Muscle of leg (tissue), 3 donors: ENCODE measurements at regions not wholly inside any gene's neighbourhood (a gene's known extent, or its start where the extent isn't known, plus 50 kb on each side); places are given as distances from the start of the nearest gene placed in this dataset.

Experiments
- DNase-seq: peaks from one replicate; pipeline ENCODE4 v3.0.0; 2013
- H3K27ac ChIP-seq: one replicate; pipeline ENCODE4 v1.5.1; 2013; ENCODE audit warnings: mild to moderate bottlenecking, low read length, control low read depth
- H3K27me3 ChIP-seq: one replicate; pipeline ENCODE4 v1.6.1; 2013; ENCODE audit warnings: low read length; ENCODE audit not compliant: control insufficient read depth, insufficient read depth
- H3K36me3 ChIP-seq: one replicate; pipeline ENCODE4 v1.6.1; 2013; ENCODE audit warnings: low read length; ENCODE audit not compliant: control insufficient read depth, insufficient read depth
- H3K4me1 ChIP-seq: one replicate; pipeline ENCODE4 v1.6.1; 2013; ENCODE audit warnings: low read length; ENCODE audit not compliant: control insufficient read depth, insufficient read depth
- H3K4me3 ChIP-seq: one replicate; pipeline ENCODE4 v1.5.1; 2013; ENCODE audit warnings: low read length, control low read depth
- H3K9me3 ChIP-seq: replicated peaks from 2 replicates; pipeline ENCODE4 v1.6.1; 2013; ENCODE audit warnings: low read depth, low read length; ENCODE audit not compliant: control insufficient read depth
- WGBS: methylation state at CpG from one replicate; pipeline ENCODE4 v1.1.5; 2013; ENCODE audit warnings: missing lambda C conversion rate; ENCODE audit not compliant: insufficient coverage; 5-methylcytosine and 5-hydroxymethylcytosine counted together

- H3K4me1 ChIP-seq: no peaks in the 10 kb centered on the region
These were observed 993.4 kb downstream of the TYW1 start for GRCh38 chr7:67990003-67990402.

DNA sequence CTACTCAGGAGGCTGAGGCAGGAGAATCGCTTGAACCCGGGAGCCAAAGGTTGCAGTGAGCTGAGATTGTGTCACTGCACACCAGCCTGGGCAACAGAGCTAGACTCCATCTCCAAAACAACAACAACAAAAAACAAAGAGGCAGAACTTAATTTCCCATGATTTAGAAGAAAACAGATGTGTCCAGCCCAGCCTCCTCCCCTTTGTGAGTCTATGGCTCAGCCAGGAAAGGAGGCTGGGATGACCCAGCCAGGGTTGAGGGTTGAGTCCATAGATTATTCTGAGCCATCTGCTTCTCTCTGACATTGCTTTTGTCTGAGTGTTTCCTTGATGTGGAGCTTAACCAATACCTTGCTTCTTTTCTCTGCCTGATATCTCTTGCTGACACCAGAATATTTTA lies 994.1 kb downstream of the TYW1 start:
- no peaks in the 10 kb centered on the region for H3K9me3 ChIP-seq
- no peak overlapping the region for H3K27ac ChIP-seq
- no peaks in the 10 kb centered on the region for H3K4me1 ChIP-seq
- H3K4me3 ChIP-seq: no peak overlapping the region
- peak; percentile 52 for DNase-seq
- 92% methylated on average over 2 of the region's 2 CpGs for WGBS
- H3K27me3 ChIP-seq: no peaks in the 10 kb centered on the region
- H3K36me3 ChIP-seq: no peaks in the 10 kb centered on the region

More at GRCh38 chr7:67990003-67990402, 993.4 kb downstream of the TYW1 start:
- no peaks in the 10 kb centered on the region for H3K36me3 ChIP-seq
- WGBS: no CpG with 5 or more reads among the region's 4 CpGs
- no peak overlapping the region for H3K27ac ChIP-seq
- no peaks in the 10 kb centered on the region for H3K9me3 ChIP-seq
- peak; percentile 50 for DNase-seq
- no peaks in the 10 kb centered on the region for H3K27me3 ChIP-seq
- H3K4me3 ChIP-seq: no peak overlapping the region

DNA sequence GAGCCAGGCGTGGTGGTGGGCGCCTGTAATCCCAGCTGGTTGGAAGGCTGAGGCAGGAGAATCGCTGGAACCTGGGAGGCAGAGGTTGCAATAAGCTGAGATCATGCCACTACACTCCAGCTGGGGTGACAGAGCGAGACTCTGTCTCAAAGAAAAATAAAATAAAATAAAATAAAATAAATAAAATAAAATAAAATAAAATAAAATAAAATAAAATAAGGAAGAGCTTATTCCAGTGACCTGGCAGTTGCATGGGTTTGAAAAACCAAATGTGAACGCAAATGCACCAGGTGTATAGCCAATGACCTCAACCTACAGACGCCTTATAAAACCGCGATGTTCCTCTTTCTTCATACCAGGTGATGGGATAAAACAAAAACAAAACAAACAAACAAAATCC lies 995.7 kb downstream of the TYW1 start:
- H3K4me3 ChIP-seq: no peak overlapping the region

GRCh38 chr7:68005992-68006391 lies 1009.4 kb downstream of the TYW1 start:
- Histone ChIP-seq H3K27me3 (no peaks in the 10 kb centered on the region), H3K9me3 (no peaks in the 10 kb centered on the region), H3K4me1 (no peaks in the 10 kb centered on the region)

More for the DNA sequence above, 995.7 kb downstream of the TYW1 start:
- no peak for DNase-seq
- Histone ChIP-seq H3K36me3 (no peaks in the 10 kb centered on the region), H3K27me3 (no peaks in the 10 kb centered on the region), H3K4me1 (no peaks in the 10 kb centered on the region), H3K27ac (no peak overlapping the region), H3K9me3 (no peaks in the 10 kb centered on the region)
- 73% methylated on average over 3 of the region's 8 CpGs for WGBS

DNA sequence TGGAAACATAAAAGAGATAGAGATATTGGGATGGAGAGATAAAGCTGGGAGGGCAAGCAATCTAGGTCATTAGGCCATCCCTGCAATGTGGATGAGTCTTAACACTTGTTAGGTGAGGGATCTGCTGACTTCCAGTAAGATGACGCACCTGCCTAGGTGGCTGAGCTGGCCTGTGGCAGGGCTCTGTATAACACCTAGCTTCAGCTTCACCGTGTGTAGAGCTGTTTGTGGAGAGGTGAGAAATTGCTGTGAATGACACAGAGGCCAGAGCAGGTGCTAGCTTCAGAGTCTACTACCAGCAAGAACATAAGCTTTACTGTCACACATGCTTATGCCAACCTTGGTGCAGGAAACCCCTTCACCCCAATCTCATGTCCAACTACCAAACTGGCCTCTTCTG lies 1010.0 kb downstream of the TYW1 start:
- no peak overlapping the region for H3K27ac ChIP-seq
- DNase-seq: no peak

More at GRCh38 chr7:68005992-68006391, 1009.4 kb downstream of the TYW1 start:
- Histone ChIP-seq H3K36me3 (no peaks in the 10 kb centered on the region), H3K4me3 (no peak overlapping the region), H3K27ac (no peak overlapping the region)
- DNase-seq: no peak
- WGBS: no CpG with 5 or more reads among the region's 6 CpGs

DNA sequence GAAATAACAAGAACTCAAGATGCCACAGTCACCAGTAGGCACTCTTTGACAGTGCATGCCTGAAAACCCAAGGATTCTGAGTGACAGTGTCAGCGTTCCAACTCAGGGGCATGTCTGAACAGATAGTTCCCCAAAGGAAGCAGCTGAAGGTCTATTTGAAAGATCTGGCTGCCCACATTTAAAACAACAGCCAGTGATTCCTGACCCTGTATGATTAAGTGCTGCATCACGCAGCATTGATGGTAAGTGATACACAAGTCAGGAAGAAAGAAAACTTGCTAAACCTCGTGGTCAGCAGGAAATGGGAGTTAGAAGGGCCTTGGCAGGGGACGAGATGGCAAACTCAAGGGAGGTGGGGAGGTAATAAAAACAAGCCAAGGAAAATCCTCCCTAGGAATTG lies 1013.1 kb downstream of the TYW1 start:
- Histone ChIP-seq H3K27me3 (no peaks in the 10 kb centered on the region), H3K4me3 (no peak overlapping the region), H3K36me3 (no peaks in the 10 kb centered on the region), H3K9me3 (no peaks in the 10 kb centered on the region), H3K4me1 (no peaks in the 10 kb centered on the region), H3K27ac (no peak overlapping the region)
- no peak for DNase-seq
- WGBS: 70% methylated on average over 2 of the region's 4 CpGs

More for the DNA sequence above, 1010.0 kb downstream of the TYW1 start:
- Histone ChIP-seq H3K27me3 (no peaks in the 10 kb centered on the region), H3K36me3 (no peaks in the 10 kb centered on the region), H3K4me1 (no peaks in the 10 kb centered on the region), H3K4me3 (no peak overlapping the region), H3K9me3 (no peaks in the 10 kb centered on the region)
- WGBS: 100% methylated on average over 1 of the region's 2 CpGs

- no peaks in the 10 kb centered on the region for H3K9me3 ChIP-seq
- no peak overlapping the region for H3K4me3 ChIP-seq
- WGBS: 39% methylated on average over 5 of the region's 11 CpGs
- no peak for DNase-seq
- no peaks in the 10 kb centered on the region for H3K36me3 ChIP-seq
- H3K4me1 ChIP-seq: no peaks in the 10 kb centered on the region
- H3K27me3 ChIP-seq: no peaks in the 10 kb centered on the region
- H3K27ac ChIP-seq: no peak overlapping the region
These were observed 1017.6 kb downstream of the TYW1 start for GRCh38 chr7:68014031-68014736.

- H3K9me3 ChIP-seq: no peaks in the 10 kb centered on the region
- H3K4me3 ChIP-seq: no peak overlapping the region
- no CpG with 5 or more reads among the region's 5 CpGs for WGBS
- H3K36me3 ChIP-seq: no peaks in the 10 kb centered on the region
- no peak overlapping the region for H3K27ac ChIP-seq
- DNase-seq: no peak
- no peaks in the 10 kb centered on the region for H3K27me3 ChIP-seq
- H3K4me1 ChIP-seq: no peaks in the 10 kb centered on the region
These were observed 1018.7 kb downstream of the TYW1 start for GRCh38 chr7:68015122-68015977.

DNA sequence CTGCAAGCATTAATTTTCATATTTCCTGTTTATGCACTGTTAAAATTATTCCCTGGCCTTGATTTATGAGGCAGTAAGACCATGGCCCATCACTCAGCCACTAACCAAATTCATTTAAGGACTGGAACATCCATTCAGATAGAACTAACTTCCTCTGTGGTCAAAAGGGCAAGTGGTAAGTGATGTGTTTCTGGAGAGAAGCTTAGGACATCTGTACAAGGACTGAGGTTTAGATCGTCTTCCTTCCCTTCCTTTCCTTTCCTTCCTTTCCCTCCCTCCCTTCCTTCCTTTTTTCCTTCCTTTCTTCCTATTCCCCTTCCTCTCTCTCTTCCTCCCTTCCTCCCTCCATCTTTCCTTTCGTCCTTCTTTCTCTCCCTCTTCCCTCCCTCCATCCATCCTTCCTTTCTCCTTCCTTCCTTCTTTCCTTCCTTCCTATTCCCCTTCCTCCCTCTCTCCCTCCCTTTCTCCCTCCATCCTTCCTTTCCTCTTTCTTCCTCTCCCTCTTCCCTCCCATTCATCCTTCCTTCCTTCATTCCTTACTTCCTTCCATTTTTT lies 1019.4 kb downstream of the TYW1 start:
- no peak for DNase-seq
- Histone ChIP-seq H3K36me3 (no peaks in the 10 kb centered on the region), H3K27me3 (no peaks in the 10 kb centered on the region), H3K9me3 (no peaks in the 10 kb centered on the region), H3K27ac (no peak overlapping the region), H3K4me1 (no peaks in the 10 kb centered on the region), H3K4me3 (no peak overlapping the region)
- 31% methylated on average over 2 of the region's 2 CpGs for WGBS

GRCh38 chr7:68020102-68020501 lies 1023.5 kb downstream of the TYW1 start:
- H3K27ac ChIP-seq: no peak overlapping the region
- no peak overlapping the region for H3K4me3 ChIP-seq
- DNase-seq: no peak
- WGBS: 60% methylated on average over 1 of the region's 3 CpGs
- H3K36me3 ChIP-seq: no peaks in the 10 kb centered on the region
- no peaks in the 10 kb centered on the region for H3K27me3 ChIP-seq
- H3K9me3 ChIP-seq: no peaks in the 10 kb centered on the region
- no peaks in the 10 kb centered on the region for H3K4me1 ChIP-seq
